GM12875 (cell line): ENCODE measurements at regions not wholly inside any gene's neighbourhood (a gene's known extent, or its start where the extent isn't known, plus 50 kb on each side); places are given as distances from the start of the nearest gene placed in this dataset.

ENCODE experiments used
- H3K4me3 ChIP-seq: one replicate; pipeline ENCODE4 v1.5.1; 2011; ENCODE audit warnings: low read depth, low read length, control low read depth
- CTCF ChIP-seq: IDR thresholded peaks from 2 replicates; pipeline ENCODE4 v1.5.1; 2011; ENCODE audit warnings: low read depth, mild to moderate bottlenecking, control low read depth, inconsistent platforms, low read length, moderate library complexity, borderline replicate concordance; ENCODE audit not compliant: insufficient read depth

GRCh38 chr2:12960671-12961070 lies 243.9 kb downstream of the TRIB2 start:
- TF ChIP-seq CTCF, result no peak
- H3K4me3 ChIP-seq, result no peak overlapping the region

GRCh38 chr2:12964904-12965539 lies 248.3 kb downstream of the TRIB2 start:
- no peak overlapping the region for H3K4me3 ChIP-seq

GRCh38 chr2:12965540-12966269 lies 249.0 kb downstream of the TRIB2 start:
- no peak overlapping the region for H3K4me3 ChIP-seq
- no peak for TF ChIP-seq CTCF

More at GRCh38 chr2:12964904-12965539, 248.3 kb downstream of the TRIB2 start:
- TF ChIP-seq CTCF, result no peak

- no peak for TF ChIP-seq CTCF
Observed at GRCh38 chr2:12967804-12968203, 251.1 kb downstream of the TRIB2 start.

GRCh38 chr2:12968399-12968798 lies 251.7 kb downstream of the TRIB2 start:
- TF ChIP-seq CTCF, result no peak
- no peak overlapping the region for H3K4me3 ChIP-seq

More at GRCh38 chr2:12967804-12968203, 251.1 kb downstream of the TRIB2 start:
- no peak overlapping the region for H3K4me3 ChIP-seq

GRCh38 chr2:12970861-12971260 lies 254.1 kb downstream of the TRIB2 start:
- no peak overlapping the region for H3K4me3 ChIP-seq
- TF ChIP-seq CTCF, result no peak
